ENCODE measurements at regions not wholly inside any gene's neighbourhood (a gene's known extent, or its start where the extent isn't known, plus 50 kb on each side); places are given as distances from the start of the nearest gene placed in this dataset.

DNA sequence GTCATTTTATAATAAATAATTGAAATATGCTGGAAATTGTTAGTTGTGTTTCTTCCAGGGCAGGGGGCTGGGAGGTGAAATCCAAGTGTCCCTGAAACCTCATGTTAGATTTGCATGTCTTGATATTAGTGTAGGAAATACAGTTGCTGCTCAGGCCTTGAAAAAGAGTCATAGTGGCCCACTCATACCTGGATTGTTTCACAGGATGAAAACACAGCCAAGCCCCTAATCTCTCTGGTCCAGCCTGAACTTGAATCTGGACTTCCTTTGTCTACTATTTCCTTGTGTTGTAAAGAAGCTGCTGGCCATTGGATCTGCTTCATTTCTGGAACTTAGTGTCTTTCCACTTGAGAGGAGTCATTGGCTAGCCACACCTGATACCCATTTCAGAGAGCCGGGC lies 108.8 kb upstream of the JARID2 start:
- TF ChIP-seq GABPA (IDR thresholded peaks at IDR 0.05; ENCODE audit: low read depth), result no peak
- TF ChIP-seq, protein P1, sequence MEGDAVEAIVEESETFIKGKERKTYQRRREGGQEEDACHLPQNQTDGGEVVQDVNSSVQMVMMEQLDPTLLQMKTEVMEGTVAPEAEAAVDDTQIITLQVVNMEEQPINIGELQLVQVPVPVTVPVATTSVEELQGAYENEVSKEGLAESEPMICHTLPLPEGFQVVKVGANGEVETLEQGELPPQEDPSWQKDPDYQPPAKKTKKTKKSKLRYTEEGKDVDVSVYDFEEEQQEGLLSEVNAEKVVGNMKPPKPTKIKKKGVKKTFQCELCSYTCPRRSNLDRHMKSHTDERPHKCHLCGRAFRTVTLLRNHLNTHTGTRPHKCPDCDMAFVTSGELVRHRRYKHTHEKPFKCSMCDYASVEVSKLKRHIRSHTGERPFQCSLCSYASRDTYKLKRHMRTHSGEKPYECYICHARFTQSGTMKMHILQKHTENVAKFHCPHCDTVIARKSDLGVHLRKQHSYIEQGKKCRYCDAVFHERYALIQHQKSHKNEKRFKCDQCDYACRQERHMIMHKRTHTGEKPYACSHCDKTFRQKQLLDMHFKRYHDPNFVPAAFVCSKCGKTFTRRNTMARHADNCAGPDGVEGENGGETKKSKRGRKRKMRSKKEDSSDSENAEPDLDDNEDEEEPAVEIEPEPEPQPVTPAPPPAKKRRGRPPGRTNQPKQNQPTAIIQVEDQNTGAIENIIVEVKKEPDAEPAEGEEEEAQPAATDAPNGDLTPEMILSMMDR (IDR thresholded peaks at IDR 0.05; ENCODE audit: insufficient read depth, low read length), result no peak
- no peak for TF ChIP-seq POLR2AphosphoS5 (IDR thresholded peaks at IDR 0.05; ENCODE audit: low read depth)
- TF ChIP-seq, protein P2, sequence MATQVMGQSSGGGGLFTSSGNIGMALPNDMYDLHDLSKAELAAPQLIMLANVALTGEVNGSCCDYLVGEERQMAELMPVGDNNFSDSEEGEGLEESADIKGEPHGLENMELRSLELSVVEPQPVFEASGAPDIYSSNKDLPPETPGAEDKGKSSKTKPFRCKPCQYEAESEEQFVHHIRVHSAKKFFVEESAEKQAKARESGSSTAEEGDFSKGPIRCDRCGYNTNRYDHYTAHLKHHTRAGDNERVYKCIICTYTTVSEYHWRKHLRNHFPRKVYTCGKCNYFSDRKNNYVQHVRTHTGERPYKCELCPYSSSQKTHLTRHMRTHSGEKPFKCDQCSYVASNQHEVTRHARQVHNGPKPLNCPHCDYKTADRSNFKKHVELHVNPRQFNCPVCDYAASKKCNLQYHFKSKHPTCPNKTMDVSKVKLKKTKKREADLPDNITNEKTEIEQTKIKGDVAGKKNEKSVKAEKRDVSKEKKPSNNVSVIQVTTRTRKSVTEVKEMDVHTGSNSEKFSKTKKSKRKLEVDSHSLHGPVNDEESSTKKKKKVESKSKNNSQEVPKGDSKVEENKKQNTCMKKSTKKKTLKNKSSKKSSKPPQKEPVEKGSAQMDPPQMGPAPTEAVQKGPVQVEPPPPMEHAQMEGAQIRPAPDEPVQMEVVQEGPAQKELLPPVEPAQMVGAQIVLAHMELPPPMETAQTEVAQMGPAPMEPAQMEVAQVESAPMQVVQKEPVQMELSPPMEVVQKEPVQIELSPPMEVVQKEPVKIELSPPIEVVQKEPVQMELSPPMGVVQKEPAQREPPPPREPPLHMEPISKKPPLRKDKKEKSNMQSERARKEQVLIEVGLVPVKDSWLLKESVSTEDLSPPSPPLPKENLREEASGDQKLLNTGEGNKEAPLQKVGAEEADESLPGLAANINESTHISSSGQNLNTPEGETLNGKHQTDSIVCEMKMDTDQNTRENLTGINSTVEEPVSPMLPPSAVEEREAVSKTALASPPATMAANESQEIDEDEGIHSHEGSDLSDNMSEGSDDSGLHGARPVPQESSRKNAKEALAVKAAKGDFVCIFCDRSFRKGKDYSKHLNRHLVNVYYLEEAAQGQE (IDR thresholded peaks at IDR 0.05; ENCODE audit: insufficient replicate concordance, low read depth), result no peak

Data from HL-60 (cell line).